Glomerular visceral epithelial cell (primary cell): ENCODE measurements at regions not wholly inside any gene's neighbourhood (a gene's known extent, or its start where the extent isn't known, plus 50 kb on each side); places are given as distances from the start of the nearest gene placed in this dataset.
A peak's percentile ranks its signal among the peaks of the same experiment; 100 is the strongest.
"Not testable (repeated sequence)": the region's sequence is repeated elsewhere in the genome, so short reads cannot be mapped to it uniquely, and the experiment has no call there.

Experiments used
- DNase-seq: peaks from one replicate; pipeline ENCODE4 v3.0.0-alpha.2; 2016; ENCODE audit errors: extremely low spot score

GRCh38 chr14:85060121-85060520, 469.8 kb upstream of the FLRT2 start:
- no peak for DNase-seq

DNA sequence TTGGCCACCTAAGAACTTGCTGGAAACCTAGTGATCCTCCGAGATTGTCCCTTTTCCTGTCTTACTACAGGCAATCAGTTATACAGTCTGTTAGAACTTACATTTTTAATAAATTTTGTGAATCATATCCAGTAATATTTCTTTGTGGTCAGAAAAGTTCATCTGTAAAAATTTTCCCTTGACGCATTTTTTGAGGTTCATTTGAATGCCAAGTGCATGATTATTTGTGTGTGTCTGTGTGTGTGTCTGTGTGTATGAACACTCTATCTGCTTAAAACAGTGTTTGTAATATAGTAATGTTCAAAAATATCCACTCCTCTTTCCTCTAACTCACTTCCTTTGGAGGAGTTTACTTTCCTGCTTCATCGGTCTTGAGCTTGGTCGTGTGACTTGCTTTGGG, 468.7 kb upstream of the FLRT2 start:
- no peak for DNase-seq

GRCh38 chr14:85063747-85064146, 466.2 kb upstream of the FLRT2 start:
- DNase-seq = no peak

DNA sequence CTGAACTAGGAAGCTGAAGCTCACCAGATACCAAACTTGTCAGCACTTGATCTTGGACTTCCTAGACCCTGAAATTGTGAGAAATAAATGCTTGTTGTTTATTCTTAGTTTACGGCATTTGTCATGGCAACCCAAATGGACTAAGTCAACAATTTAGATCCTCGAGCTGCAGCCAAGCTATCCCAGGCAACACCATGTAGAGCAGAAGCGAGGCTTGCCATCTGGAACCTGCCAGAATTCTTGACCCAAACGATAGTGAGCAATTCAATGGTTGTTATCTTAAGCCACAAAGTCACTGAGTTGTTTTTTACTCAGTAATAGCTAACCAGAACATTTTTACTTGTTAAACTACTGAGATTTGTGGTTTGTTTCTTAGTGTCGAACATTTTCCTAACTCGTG, 458.5 kb upstream of the FLRT2 start:
- DNase-seq = no peak

DNA sequence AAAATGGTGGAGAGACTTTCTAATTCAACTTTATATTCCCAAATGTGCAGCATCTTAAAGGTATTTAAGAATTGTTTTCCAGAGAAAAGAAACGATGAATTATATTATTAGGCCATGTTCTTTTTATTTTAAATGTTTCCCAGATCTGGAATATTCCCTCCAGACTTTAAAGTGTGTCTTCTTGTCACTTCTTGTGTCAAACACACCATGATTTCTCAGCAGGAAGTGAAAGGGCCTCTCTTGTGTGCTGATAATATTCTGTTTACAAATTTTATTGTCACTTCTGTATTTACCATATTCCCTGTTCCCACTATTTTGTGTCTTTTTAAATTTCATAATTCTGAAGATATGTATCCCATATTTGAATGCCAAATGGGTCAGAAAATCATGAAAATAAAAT, 455.0 kb upstream of the FLRT2 start:
- no peak for DNase-seq

DNA sequence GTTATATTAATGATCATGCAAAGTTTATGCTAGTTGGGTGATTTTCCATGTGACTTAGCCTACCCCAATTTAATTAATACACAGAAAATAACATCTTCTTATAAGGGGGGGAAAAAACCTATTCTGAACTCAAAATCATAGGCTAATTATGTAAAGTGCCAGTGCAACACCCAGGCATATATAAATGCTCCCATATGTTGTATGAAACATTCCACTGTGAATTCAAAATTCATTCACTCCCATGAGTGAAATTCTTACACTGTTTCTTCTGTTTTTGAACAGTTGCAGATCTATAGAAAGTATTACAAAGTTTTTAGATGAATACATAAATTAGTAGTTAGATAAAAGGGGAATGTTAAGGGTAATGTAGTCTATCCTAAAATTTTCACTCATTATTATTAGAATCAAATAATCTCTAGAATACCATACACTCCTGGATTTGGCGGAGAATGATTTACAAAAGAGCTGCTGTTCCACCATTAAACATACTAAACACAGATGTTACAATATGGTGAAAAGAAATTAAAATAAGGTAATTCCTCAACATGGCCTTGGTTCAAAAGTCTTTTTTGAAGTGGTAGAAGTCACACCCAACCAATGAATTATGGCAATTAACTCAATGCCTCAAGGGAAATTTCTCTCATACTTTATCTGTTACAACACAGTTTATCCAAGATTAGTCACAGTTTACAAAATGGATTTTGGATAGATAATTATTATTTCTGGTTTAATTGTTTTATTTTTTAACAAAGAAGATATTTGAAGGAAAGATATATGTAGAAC, 454.1 kb upstream of the FLRT2 start:
- no peak for DNase-seq

GRCh38 chr14:85077716-85078115, 452.2 kb upstream of the FLRT2 start:
- not testable (repeated sequence) for DNase-seq

- no peak for DNase-seq
Observed at GRCh38 chr14:85079842-85080730, 449.9 kb upstream of the FLRT2 start.

GRCh38 chr14:85084344-85084743, 445.6 kb upstream of the FLRT2 start:
- DNase-seq = no peak

DNA sequence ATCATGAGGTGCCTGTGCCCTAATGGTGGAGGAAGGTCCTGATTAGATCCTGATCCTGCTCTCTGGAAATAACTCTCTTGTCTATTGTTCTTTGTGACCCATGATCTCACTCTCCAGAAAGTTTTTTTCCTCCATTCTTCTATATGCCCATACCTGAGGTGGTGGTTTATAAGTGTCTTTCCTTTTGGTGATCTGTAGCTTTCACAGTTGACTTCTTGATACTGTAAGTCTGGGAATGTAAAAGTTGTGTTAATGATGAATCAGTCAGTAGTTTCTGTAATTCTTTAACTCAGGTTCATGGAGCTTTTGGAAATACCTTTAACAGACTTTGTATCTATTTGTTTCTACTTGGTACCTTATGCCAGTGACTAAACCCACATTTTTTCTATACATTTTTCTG, 444.0 kb upstream of the FLRT2 start:
- peak; percentile 15 for DNase-seq

GRCh38 chr14:85087201-85087600, 442.7 kb upstream of the FLRT2 start:
- DNase-seq = no peak

DNA sequence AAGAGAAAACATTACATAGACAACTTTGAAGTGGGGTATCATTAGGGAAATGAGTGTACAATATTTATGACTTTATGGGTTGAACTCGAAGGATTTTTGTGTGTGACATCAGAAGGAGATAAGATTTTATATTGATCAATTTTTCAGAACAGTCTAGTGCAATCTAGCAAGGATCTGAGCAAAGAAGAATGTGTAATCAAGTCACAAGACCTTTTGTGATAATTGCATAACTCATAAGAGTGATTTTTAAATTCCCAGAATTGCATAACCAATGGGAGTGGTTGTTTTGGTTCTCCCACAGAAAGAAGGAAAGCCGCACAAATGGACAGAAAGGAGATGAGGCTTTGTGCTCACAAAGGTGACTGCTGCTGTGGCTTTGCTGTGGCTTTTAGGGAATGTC, 441.8 kb upstream of the FLRT2 start:
- DNase-seq = no peak

- DNase-seq = no peak
Observed at GRCh38 chr14:85090681-85091080, 439.3 kb upstream of the FLRT2 start.

GRCh38 chr14:85093631-85094330, 436.2 kb upstream of the FLRT2 start:
- DNase-seq = peak; percentile 11

DNA sequence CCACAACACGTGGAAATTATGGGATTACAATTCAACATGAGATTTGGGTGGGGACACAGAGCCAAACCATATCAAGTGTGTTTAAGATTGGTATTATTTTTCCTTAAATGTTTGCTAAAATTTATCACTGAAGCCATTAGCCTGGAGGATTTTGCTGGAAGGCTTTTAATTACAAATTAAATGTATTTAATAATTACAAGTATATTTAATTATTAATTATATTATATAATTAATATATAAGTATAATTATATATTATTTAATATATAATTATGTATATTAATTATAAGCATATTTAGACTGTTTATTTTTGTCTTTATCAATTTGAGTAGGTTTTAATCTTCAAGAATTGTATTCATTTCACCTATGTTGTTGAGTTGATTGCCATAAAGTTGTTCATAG, 427.4 kb upstream of the FLRT2 start:
- no peak for DNase-seq

GRCh38 chr14:85106506-85106905, 423.4 kb upstream of the FLRT2 start:
- no peak for DNase-seq

DNA sequence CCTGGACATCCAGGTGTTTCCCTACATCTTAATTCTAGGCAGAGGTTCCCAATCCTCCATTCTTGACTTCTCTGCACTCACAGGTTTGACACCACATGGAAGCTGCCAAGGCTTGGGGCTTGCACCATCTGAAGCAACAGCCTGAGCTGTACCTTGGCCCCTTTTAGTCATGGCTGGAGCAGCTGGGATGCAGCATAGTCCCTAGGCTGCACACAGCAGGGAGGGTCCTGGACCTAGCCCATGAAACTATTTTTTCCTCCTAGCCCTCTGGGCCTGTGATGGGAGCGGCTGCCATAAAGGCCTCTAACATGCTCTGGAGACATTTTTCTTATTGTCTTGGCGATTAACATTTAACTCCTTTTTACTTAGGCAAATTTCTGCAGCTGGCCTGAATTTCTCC, 417.2 kb upstream of the FLRT2 start:
- DNase-seq = no peak

GRCh38 chr14:85115921-85116320, 414.0 kb upstream of the FLRT2 start:
- DNase-seq = no peak

- DNase-seq = no peak
Observed at GRCh38 chr14:85118274-85118673, 411.7 kb upstream of the FLRT2 start.

GRCh38 chr14:85122690-85123089, 407.3 kb upstream of the FLRT2 start:
- DNase-seq = peak; percentile 3

DNA sequence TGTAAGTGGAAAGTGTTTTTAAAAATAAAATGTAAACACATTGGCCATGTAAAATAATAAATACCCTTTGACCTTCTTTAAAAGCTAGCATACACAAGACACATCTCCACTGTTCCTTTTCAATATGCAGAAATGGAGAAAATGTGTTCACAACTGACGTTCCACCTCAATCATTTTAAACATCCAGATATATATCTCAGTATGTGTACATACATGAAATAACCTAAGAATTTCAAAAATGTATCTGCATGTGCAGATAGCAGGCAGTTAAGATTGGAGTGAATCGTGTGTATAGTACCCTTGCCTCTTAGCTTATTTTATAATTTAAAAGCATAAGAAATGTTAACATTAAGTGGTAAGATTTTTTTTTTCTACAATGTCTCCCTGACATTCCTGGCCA, 406.2 kb upstream of the FLRT2 start:
- DNase-seq = no peak

DNA sequence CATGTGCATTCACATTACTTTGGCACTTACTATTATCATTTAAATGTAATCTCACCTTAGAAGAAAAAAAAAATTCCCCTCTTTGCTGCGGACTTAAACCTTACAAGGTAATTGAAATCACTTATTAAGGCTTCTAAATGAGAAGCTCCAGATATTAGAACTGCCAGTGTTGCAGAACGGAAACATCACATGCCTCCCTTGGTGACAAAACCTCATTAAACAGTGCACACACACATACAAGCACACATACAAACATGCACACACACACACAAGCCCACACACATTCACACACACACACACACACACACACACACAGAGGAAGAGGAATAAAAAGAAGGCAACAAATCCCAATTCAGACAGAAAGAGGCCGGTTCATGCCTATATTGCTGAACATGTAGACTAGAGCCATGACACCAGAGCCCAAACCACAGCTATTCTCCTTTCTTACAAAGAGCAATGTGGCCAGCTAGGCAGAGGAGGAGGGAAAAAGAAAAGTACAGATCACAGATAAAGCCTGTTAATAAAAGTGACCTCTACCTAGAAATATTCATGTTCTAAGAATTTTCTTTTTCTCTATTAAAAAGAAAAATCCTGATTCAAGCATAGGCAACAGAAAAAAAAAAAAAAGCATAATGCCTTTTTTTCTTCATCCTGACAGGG, 405.2 kb upstream of the FLRT2 start:
- DNase-seq = no peak
